ENCODE measurements at regions not wholly inside any gene's neighbourhood (a gene's known extent, or its start where the extent isn't known, plus 50 kb on each side); places are given as distances from the start of the nearest gene placed in this dataset.

DNA sequence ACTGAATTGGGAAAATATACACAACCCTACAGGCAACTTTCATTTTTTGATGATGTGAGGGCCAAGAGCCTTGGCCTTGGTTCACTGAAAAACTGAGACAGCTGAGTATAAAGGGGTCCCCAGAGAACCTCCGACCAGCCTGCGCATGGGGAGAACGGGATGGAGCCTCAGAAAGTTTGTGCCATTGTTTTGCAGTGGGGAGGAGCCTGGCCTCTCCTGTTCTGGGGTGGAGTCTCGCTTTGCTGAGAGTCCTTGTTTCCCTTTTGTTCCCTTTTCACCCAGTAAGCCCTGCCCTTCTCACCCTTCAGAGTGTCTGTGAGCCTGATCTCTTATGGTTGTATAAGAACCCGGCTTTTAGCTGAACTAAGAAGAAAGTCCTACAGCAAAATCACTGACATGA, 193.2 kb upstream of the AKR1E2 start:
- TF ChIP-seq, protein P1, sequence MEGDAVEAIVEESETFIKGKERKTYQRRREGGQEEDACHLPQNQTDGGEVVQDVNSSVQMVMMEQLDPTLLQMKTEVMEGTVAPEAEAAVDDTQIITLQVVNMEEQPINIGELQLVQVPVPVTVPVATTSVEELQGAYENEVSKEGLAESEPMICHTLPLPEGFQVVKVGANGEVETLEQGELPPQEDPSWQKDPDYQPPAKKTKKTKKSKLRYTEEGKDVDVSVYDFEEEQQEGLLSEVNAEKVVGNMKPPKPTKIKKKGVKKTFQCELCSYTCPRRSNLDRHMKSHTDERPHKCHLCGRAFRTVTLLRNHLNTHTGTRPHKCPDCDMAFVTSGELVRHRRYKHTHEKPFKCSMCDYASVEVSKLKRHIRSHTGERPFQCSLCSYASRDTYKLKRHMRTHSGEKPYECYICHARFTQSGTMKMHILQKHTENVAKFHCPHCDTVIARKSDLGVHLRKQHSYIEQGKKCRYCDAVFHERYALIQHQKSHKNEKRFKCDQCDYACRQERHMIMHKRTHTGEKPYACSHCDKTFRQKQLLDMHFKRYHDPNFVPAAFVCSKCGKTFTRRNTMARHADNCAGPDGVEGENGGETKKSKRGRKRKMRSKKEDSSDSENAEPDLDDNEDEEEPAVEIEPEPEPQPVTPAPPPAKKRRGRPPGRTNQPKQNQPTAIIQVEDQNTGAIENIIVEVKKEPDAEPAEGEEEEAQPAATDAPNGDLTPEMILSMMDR (IDR thresholded peaks at IDR 0.05; ENCODE audit: low read depth, low read length): no peak
- TF ChIP-seq, protein P2, sequence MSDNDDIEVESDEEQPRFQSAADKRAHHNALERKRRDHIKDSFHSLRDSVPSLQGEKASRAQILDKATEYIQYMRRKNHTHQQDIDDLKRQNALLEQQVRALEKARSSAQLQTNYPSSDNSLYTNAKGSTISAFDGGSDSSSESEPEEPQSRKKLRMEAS (IDR thresholded peaks at IDR 0.05; ENCODE audit: low read depth, low read length): no peak
- TF ChIP-seq MYC (IDR thresholded peaks at IDR 0.05; ENCODE audit: low read depth, low read length): no peak
- TF ChIP-seq POLR2A (IDR thresholded peaks at IDR 0.05; ENCODE audit: extremely low read depth, insufficient read length): no peak
- H3K4me3 ChIP-seq (ENCODE audit: low read depth, low read length): no peak overlapping the region
- no peak for DNase-seq (ENCODE audit: low read depth)

DNA sequence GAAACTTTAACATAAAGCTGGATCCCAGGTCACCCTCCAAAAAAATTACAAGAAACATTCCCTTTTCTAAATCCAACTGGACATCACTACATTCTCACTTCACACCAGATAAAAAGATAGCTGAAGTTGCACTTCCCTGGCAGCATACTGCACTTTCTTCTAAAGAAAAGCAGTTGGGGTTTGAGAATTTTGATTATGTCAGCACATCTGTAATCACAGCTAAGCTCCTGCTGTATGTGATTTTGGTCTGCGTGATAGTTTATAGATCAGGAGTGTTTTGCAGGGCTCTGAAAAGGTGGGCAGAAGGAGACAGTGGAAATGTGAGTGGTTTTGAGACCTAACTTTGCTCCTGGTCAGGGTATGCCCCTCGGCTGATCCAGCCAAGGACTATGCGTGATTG, 199.1 kb upstream of the AKR1E2 start:
- DNase-seq (ENCODE audit: low read depth): no peak
- no peak for TF ChIP-seq MYC (IDR thresholded peaks at IDR 0.05; ENCODE audit: low read depth, low read length)
- no peak for TF ChIP-seq POLR2A (IDR thresholded peaks at IDR 0.05; ENCODE audit: extremely low read depth, insufficient read length)
- TF ChIP-seq, protein P1 (IDR thresholded peaks at IDR 0.05; ENCODE audit: low read depth, low read length): no peak
- TF ChIP-seq, protein P2 (IDR thresholded peaks at IDR 0.05; ENCODE audit: low read depth, low read length): no peak
- no peak overlapping the region for H3K4me3 ChIP-seq (ENCODE audit: low read depth, low read length)

DNA sequence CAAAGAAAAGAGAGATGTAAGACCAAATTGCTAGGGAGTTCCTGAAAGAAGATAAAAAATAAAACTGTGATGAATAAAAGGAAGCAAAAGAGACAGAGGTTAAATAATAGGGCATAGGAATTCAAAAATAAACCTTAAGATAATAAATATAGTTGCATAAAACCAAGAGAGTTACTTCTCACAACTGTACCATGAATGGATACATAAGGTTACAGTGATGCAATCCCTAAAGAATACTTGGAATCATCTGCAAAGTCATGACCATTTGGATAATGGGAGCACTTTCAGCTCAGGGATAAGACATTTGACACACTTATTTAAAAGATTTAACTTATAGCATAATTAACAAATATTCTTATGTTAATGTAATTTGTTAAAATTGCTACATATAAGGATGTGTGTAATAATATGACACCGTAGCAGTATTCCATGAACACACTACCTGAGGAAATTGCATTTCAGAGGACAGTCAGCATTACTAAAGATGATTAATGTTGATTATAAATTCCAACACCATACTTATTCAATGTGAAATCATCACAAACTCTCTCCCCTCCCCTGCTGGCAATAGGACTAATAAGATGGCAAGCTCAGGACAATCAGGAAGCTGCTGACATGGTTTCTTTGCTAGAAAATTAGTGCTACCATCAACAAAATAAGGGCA, 202.1 kb upstream of the AKR1E2 start:
- DNase-seq (ENCODE audit: low read depth): no peak
- no peak overlapping the region for H3K4me3 ChIP-seq (ENCODE audit: low read depth, low read length)
- TF ChIP-seq, protein P2 (IDR thresholded peaks at IDR 0.05; ENCODE audit: low read depth, low read length): no peak
- TF ChIP-seq, protein P1 (IDR thresholded peaks at IDR 0.05; ENCODE audit: low read depth, low read length): no peak
- no peak for TF ChIP-seq MYC (IDR thresholded peaks at IDR 0.05; ENCODE audit: low read depth, low read length)
- TF ChIP-seq POLR2A (IDR thresholded peaks at IDR 0.05; ENCODE audit: extremely low read depth, insufficient read length): no peak

DNA sequence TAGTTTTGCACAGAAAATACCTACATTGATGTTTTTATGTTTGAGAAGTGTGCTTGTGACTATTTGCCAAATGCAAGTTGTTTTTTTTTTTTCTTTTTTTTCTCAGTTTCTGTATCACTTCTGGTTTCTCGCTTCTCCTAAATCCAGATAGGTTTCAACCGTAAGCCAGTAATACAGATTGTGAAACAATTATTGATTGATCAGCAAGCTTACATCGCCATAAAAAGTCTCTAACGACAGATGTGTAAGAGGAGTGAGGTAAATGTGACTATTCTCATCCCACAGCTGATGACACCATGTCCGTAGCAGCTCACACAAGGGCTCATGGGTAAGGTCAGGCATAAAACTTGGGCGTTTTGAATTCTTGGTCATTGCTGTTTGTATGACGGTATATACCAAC, 202.8 kb upstream of the AKR1E2 start:
- DNase-seq (ENCODE audit: low read depth): no peak
- no peak overlapping the region for H3K4me3 ChIP-seq (ENCODE audit: low read depth, low read length)
- TF ChIP-seq MYC (IDR thresholded peaks at IDR 0.05; ENCODE audit: low read depth, low read length) (no peak), POLR2A (IDR thresholded peaks at IDR 0.05; ENCODE audit: extremely low read depth, insufficient read length) (no peak)
- TF ChIP-seq, protein P1 (IDR thresholded peaks at IDR 0.05; ENCODE audit: low read depth, low read length): no peak
- TF ChIP-seq, protein P2 (IDR thresholded peaks at IDR 0.05; ENCODE audit: low read depth, low read length): no peak

DNA sequence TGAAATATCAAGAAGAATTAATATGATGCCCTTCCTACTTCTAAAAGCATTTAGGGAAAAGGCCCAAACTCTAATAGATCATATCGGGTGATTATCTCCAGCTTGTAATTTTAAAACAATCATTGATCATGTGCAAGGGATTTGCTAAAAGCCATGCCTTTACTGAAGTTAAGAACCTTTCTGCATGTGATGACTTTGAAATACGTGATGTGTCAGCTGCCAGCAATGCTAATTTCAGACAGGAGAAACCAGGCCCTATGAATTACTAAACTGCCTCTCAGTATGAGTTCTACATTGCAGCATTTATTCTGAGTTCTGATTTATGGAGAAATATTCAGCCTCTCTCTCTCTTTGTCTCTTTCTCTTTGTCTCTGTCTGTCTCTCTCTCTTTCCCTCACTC, 203.6 kb upstream of the AKR1E2 start:
- TF ChIP-seq, protein P1 (IDR thresholded peaks at IDR 0.05; ENCODE audit: low read depth, low read length): no peak
- TF ChIP-seq, protein P2 (IDR thresholded peaks at IDR 0.05; ENCODE audit: low read depth, low read length): no peak
- TF ChIP-seq POLR2A (IDR thresholded peaks at IDR 0.05; ENCODE audit: extremely low read depth, insufficient read length): no peak
- no peak for TF ChIP-seq MYC (IDR thresholded peaks at IDR 0.05; ENCODE audit: low read depth, low read length)
- no peak overlapping the region for H3K4me3 ChIP-seq (ENCODE audit: low read depth, low read length)

More for the DNA sequence above, 203.6 kb upstream of the AKR1E2 start:
- no peak for DNase-seq (ENCODE audit: low read depth)

Measured in NB4 (cell line).